HG02884 (cell line): ENCODE measurements at regions not wholly inside any gene's neighbourhood (a gene's known extent, or its start where the extent isn't known, plus 50 kb on each side); places are given as distances from the start of the nearest gene placed in this dataset.
"Not testable (repeated sequence)": the region's sequence is repeated elsewhere in the genome, so short reads cannot be mapped to it uniquely, and the experiment has no call there.

ENCODE experiments used
- ATAC-seq: cut with Tn5 transposase; IDR thresholded peaks from one replicate; pipeline ENCODE4 v1.9.1; 2021; ENCODE audit warnings: mild to moderate bottlenecking, moderate library complexity; ENCODE audit not compliant: unreplicated experiment

- ATAC-seq, result no peak
Observed at GRCh38 chr12:42030588-42030987, 114.1 kb downstream of the GXYLT1 start.

- no peak for ATAC-seq
Observed at GRCh38 chr12:42027546-42027945, 117.1 kb downstream of the GXYLT1 start.

GRCh38 chr12:42024495-42024830 lies 120.2 kb downstream of the GXYLT1 start:
- no peak for ATAC-seq

- peak; percentile 93 for ATAC-seq
Observed at GRCh38 chr12:42023733-42024494, 120.8 kb downstream of the GXYLT1 start.

GRCh38 chr12:42021937-42022336 lies 122.7 kb downstream of the GXYLT1 start:
- ATAC-seq, result not testable (repeated sequence)

GRCh38 chr12:42021469-42021868 lies 123.2 kb downstream of the GXYLT1 start:
- ATAC-seq, result no peak

GRCh38 chr12:42020226-42020625 lies 124.4 kb downstream of the GXYLT1 start:
- no peak for ATAC-seq

GRCh38 chr12:42019746-42020145 lies 124.9 kb downstream of the GXYLT1 start:
- no peak for ATAC-seq

- no peak for ATAC-seq
Observed at GRCh38 chr12:42017051-42017450, 127.6 kb downstream of the GXYLT1 start.

GRCh38 chr12:42015051-42015461 lies 129.6 kb downstream of the GXYLT1 start:
- no peak for ATAC-seq

- ATAC-seq, result not testable (repeated sequence)
Observed at GRCh38 chr12:42012501-42012900, 132.2 kb downstream of the GXYLT1 start.

- no peak for ATAC-seq
Observed at GRCh38 chr12:42010715-42011114, 134.0 kb downstream of the GXYLT1 start.

- no peak for ATAC-seq
Observed at GRCh38 chr12:42010257-42010656, 134.4 kb downstream of the GXYLT1 start.

- no peak for ATAC-seq
Observed at GRCh38 chr12:42008996-42009395, 135.7 kb downstream of the GXYLT1 start.

- ATAC-seq, result no peak
Observed at GRCh38 chr12:42003031-42003430, 141.6 kb downstream of the GXYLT1 start.

GRCh38 chr12:42002563-42002962 lies 142.1 kb downstream of the GXYLT1 start:
- ATAC-seq, result no peak

- ATAC-seq, result no peak
Observed at GRCh38 chr12:41998436-41998835, 146.2 kb downstream of the GXYLT1 start.

- no peak for ATAC-seq
Observed at GRCh38 chr12:41993283-41993682, 151.4 kb downstream of the GXYLT1 start.

GRCh38 chr12:41992692-41993215 lies 151.9 kb downstream of the GXYLT1 start:
- no peak for ATAC-seq

- no peak for ATAC-seq
Observed at GRCh38 chr12:41992022-41992421, 152.7 kb downstream of the GXYLT1 start.

GRCh38 chr12:41988715-41989114 lies 156.0 kb downstream of the GXYLT1 start:
- no peak for ATAC-seq

- ATAC-seq, result not testable (repeated sequence)
Observed at GRCh38 chr12:41986513-41986912, 158.2 kb downstream of the GXYLT1 start.

- no peak for ATAC-seq
Observed at GRCh38 chr12:41983856-41984255, 160.8 kb downstream of the GXYLT1 start.
